ENCODE measurements at regions not wholly inside any gene's neighbourhood (a gene's known extent, or its start where the extent isn't known, plus 50 kb on each side); places are given as distances from the start of the nearest gene placed in this dataset.

GRCh38 chr1:217137210-217137881, 414.1 kb upstream of the ESRRG start:
- TF ChIP-seq REST (IDR thresholded peaks at IDR 0.05; ENCODE audit: low read depth) (no peak), USF1 (IDR thresholded peaks at IDR 0.05) (no peak), EP300 (IDR thresholded peaks at IDR 0.05; ENCODE audit: borderline replicate concordance) (no peak)
